SKM-1 (cell line): ENCODE measurements at regions not wholly inside any gene's neighbourhood (a gene's known extent, or its start where the extent isn't known, plus 50 kb on each side); places are given as distances from the start of the nearest gene placed in this dataset.
A peak's percentile ranks its signal among the peaks of the same experiment; 100 is the strongest.
"Not testable (repeated sequence)": the region's sequence is repeated elsewhere in the genome, so short reads cannot be mapped to it uniquely, and the experiment has no call there.

Experiments
- DNase-seq: peaks from one replicate; lab custom pipeline; 2025; ENCODE audit not compliant: unreplicated experiment; lab: John Stamatoyannopoulos, UW

DNA sequence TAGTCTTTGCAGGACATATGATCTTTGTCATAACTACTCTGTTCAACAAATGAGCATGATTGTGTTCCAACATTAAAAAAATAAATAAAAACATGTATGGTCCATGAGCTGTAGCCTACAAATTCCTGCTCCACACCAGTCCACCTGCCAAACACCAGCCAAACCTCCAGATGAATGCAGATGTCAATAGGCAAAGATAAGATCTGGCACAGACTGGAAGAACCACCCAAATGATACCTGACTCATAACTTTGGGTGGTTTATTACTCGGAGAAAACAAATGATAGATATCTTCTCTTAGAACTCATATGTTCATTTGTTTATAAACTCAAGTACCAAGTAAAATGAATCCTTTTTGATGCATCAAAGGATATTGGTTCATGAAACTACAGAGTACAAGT, 425.1 kb downstream of the GBA3 start:
- DNase-seq = no peak

DNA sequence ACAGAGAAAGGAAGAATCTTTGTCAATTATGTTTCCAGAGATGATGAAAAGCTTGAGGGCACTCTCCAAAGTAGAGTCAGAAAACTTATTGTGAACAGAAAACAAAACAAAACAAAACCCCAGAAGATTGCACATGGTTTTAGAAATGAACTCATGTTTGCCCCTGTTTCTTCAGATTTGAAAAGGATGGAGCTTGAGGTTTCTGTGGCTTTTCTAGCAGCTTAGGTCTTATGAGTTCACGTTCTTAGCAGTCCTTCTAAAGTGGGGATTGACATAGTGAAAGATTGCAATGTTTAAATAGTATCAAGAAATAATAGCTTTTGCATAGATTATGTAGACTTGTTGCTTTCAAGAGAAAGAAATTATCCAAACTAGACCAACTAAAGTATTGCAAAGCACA, 421.8 kb downstream of the GBA3 start:
- no peak for DNase-seq

DNA sequence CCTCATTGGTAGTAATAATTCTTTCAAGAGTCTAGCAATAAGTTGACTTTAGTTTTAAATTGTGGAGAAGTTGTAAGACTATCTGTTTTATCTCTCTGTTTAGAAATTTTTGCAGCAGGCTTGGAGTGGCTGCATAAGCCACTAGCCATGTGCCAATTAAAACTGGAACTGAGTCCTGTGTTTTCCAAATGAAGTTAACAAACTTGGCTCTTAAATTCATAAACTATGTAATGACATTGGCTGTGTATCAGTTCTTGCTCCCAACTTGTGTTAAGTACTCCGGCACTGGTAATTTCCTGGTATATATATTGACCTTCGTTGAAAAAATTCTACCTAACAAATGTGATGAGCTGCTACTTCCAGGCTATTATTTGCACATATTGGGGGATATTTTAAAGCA, 420.4 kb downstream of the GBA3 start:
- no peak for DNase-seq

DNA sequence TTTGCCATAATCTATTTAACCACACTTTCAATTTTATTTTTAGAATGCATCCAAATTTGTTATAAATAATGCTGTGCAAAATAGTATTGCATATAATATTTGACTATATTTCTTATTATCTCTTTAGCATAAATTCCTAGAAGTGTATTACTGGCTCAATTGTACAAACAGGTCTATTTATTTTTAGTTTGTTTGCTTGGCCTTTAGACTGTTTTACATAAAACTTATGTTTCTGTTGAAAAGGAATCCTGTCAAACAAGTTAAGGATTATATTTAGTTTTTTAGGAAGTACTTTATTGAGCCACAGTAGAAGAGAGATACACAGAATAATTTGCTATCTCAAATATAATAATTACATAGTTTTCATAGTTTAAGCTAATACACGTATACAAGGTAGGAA, 413.8 kb downstream of the GBA3 start:
- no peak for DNase-seq

DNA sequence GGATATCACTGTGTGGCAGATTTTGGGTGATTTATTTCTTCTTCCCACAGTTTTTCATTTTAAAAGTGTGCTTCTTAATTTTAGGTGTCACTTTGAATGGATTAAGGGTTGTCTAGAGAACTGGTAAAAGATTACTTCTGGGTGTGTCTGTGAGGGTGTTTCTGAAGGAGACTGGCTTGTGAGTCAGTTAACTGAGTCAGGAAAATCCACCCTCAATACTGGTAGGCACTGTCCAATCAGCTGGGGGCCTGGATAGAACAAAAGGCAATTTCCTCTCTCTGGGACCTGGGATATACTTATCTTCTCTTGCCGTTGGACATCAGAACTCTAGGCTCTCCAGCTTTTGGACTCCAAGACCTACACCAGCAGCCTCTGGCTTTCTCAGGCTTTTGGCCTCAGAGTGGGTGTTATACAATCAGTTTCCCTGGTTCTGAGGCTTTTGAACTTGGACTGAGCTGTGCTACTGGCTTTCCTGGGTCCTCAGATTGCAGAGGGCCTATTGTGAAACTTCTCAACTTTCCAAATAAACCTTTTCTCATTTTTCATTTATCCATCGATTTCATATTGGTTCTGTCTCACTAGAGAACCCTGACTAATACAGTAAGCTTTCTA, 413.1 kb downstream of the GBA3 start:
- no peak for DNase-seq

DNA sequence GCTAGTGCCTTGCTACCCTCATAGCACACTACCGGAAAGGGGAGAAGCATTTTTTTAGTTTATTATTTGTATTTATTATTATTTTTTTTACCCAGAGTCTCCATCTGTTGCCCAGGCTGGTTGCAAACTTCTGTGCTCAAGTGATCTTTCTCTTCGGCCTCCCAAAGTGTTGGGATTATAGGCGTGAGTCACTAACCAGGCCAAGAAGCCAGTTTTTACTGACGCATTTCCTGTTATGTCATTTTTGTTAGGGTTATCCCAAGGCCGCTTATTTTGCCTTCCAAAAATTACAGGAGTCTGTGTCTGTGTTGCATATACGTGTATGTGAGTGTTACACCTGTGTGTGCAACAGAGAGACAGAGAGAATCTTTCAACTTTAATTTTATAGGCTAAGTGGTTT, 404.5 kb downstream of the GBA3 start:
- DNase-seq = no peak

DNA sequence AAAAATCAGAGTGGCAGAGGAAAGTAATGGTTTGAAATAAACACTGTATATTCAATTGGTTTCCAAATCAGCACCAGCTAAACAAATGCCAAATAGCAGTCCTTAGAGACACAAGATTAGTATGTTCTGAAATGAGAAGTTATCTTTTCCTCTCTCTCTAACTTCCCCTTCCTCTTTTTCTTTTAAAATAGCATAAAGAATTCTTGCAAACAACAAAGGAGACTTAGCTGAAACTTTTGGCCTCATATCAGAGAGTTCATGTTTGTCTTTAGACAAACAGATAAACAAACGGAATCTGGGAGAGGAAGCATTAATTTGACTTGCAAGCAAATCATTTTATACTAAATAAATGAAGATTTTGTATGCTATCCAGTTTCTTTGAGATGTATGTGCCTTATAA, 399.0 kb downstream of the GBA3 start:
- DNase-seq = peak; percentile 14

DNA sequence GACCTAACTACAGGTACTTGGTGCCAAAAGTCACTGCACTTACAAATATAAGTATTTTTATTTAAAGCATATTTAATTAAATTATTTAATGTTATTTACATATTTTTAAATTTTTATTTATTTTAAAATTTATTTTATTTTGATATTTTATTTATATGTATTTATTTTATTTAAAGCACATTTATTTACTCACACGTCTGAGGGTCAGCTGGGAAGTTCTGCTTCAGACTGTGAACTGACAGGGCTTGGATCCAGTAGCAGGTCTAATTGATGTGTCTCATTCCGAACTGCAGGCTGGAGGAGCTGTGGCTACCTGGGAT, 392.5 kb downstream of the GBA3 start:
- no peak for DNase-seq

DNA sequence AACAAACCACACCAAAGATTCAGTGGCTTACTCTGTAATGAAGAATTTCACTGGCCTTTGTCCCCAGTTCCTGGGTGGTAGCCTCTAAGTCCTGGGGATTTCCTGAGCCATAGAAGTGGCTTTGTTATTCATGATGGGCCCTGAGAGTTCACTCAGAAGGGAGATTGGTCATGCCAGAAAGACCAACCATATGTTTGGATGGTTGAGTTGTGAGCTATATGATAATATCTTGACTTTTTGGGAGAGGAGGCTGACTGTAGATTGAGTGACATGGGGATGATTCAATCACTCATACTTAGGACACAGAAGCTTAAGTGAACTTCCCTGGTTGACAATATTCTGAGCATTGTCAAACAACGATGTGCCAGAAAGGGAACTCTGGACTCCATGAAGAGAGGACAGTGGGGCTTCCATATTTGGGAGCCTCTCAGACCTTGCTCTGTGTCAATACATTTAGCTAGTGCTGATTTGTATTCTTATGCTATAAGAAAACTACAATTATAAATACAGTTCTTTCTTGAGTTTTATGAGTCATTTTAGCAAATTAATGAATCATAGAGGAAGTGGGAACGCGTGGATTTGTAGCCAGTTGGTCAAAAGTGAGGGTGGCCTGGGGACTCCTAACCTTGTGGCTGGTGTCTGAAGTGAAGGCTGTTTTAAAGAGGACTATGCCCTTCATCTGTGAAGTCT, 392.0 kb downstream of the GBA3 start:
- no peak for DNase-seq

DNA sequence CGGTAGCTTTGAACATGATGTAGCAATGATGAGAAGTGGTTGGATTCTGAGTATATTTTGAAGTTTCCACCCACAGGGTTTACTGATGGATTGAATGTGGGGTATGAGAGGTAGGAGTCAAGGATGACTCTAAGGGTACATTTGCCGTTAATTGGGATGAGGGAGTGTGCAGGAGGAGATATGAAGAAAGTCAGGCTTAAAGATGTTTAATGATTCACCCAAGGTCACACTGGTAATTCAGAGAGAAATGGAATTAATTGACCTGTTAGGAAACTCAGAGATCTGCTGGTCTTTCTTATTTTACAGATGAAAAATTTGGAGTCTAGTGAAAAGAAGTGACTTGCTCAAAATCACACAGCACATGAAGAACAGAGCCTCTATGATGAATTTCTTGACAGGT, 390.7 kb downstream of the GBA3 start:
- DNase-seq = no peak

DNA sequence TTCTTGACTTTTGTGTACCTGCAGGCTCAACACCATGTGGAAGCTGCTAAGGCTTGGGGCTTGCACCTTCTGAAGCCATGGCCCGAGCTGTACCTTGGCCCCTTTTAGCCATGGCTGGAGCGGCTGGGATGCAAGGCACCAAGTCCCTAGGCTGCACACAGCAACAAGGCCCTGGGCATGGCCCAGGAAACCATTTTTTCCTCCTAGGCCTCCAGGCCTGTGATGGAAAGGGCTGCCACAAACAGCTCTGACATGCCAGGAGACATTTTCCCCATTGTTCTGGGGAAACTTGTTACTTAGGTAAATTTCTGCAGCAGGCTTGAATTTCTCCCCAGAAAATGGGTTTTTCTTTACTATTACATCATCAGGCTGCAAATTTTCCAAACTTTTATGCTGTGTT, 387.4 kb downstream of the GBA3 start:
- not testable (repeated sequence) for DNase-seq

DNA sequence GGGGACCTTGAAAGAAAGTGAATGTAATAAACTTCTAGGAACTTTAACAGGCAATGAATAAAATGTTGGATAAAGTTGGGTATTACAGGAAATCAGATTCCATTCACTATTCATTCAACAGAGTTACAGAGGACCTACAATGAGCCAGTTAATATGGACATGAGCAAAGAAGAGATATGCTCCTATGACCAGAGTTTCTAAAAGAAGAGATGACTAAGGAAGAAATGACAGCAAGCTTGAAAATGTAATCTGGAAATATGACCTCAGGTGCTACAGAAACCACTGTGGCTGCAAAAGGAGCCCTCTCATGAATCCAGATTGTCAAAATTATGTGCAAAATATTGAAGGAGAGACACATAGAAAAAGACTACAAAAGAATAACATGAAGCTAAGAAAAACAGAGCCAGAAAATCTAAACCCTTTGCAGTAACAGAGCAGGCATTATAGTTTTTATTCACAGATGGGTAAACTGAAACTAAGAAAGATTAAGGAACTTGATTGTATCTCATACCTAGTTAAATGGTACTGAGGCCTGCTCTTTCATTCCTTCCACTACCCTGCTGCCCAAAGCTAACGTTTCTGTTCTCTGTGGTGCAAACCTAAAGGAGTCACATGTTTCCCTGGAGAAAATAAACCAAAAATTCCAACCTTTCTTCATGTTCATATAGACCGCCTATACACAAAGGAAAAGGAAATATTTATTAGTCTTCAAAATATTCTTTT, 378.3 kb downstream of the GBA3 start:
- DNase-seq = no peak

DNA sequence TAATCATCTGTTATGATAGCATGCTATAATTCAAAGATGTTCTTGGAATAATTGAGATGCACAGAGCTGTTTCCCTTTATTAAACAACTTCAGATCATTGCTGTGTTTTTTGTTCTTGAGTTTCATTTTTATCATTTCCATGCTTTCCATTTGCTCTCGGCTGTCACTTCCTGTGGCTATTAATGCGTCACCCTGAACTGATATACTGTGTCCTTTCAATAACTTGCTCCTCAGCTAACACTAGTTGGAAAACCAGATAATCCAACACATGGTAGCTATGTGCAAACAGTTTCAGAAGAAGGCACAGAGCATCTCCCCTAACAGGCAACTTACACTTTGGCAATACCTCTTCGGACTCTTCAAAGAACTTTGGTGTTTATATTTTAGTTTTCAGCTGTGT, 376.0 kb downstream of the GBA3 start:
- no peak for DNase-seq

DNA sequence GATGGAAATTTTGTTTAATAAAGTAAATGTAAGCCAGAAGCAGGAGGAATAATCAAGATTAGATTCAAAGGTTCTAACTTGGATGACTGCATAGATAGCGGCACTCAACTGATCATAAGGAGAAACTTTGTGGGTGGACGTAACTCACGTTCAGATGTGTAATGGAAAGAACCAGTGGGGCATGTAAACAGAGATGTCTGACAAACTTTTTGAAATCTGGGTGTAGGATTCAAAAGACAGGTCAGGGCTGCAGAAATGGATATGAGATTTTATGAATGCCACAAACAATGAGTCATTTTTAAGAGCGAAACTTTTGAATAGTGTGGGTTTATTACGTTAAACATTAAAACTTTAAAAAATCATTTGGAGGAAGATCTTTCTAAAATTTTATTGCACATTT, 375.6 kb downstream of the GBA3 start:
- DNase-seq = no peak

DNA sequence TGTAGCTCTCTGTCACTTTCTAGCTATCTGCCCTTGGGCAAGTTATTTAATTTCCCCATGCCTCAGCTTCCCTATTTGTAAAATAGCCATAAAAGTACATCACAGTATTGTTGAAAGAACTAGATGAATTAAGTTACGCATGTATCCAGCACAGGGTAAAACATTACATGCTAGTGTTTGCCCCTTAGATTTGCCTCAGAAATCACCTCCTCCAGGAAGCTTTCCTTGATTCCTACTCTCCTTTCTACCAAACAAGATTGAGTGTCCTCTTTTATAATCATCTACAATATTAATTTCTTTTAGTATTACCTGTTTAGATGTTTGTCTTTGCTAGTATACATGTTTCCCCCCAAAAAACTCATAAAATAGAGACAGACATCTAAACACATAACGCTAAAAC, 369.5 kb downstream of the GBA3 start:
- no peak for DNase-seq

DNA sequence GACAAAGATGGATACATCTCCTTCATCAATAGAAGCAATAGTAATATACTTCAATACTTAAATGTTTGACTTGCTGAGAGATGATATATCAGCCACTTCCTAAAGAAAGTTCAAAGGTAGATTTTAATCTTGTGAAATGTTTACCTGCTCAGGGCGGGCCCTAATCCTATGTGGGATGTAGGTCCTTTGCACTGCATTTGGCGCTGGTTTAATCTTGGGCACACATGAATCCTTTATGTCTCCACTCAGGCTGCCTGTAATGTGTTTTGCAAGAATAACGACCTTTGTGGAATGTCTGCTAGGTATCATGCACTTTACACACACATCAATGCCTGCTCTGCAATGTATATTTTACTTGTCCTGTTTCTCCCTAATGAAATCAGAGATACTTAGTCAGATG, 368.7 kb downstream of the GBA3 start:
- DNase-seq = no peak

DNA sequence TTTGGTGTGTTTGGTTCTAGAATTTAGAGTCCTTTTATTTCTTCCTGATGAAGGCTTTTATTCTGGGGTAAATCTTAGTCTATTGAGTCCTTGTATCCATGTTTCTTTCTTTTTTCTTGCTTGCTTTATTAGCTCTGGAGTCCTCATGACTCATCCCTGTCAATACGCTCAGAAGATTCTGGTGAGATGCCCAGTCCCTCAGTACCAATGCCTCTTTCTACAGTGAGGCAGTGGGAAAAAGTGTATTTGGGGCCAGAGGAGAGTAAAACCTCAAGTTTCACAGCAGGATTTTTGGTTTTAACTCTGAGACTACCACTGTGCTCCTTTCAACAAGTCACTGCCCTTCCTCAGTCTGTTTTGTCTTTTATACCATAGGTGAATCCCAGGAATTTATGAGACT, 368.0 kb downstream of the GBA3 start:
- no peak for DNase-seq

DNA sequence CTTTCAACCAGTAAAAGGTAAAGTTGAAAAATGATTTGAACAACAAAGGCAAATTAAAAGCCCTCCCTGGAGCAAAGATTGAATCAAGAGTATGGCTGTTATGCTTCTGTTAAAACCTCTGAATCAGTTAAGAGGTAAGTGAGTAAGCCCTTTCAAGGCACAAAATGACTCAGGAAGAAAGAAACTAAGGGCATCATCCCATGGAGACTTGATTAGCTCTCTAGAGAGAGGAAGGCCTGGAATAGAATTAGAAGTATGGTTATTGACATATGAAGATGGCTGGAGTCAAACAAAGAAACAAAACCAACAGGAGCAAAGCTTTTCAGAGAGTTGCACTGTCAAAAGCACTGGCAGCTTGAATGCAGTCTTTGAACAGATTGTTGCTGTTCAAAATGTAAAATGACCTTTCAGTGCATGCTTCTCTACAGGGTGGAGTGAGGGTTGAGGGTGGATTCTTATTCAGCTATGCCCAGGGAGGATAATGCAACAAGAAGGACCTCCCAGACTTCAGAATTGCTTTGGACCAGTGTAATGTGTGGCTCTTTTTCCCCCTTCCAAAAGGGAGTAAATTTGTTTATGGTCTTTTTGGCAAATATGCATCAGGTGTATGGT, 365.5 kb downstream of the GBA3 start:
- no peak for DNase-seq

DNA sequence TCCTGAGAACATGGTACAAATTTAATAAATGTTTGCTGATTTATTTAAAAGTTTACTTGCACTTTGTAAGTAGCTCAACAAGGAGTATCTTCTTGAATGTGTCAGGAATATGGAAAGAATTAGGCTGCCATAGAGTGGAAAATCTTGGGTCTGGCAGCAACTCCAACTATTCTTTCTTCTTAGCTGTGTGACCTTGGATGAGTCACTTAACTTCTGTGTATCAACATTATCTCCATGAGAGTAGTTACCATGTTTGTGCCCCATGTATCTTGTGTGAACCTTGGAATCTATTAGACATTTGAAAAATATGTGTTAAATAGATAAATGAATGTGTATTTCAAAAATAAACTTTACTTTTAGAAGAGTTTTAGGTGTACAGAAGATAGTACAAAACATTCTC, 348.8 kb downstream of the GBA3 start:
- no peak for DNase-seq

DNA sequence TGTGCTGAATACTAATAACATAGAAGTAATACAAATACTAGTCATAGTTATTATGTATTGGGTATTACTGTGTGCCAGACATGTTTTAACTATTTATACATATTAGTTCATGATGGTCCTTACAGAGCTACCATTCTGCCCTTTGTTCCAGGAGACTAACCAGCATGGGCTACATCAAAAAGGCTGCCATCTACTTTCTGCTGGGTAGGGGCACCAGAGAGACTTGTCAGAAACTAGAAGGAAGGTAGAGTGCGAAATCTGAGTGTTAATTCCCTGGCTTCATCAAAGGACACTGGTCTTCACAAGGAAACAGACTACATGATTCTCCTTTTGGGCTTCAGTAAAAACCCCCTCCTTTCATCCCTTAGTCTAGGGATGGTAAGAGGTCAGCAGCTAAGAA, 347.8 kb downstream of the GBA3 start:
- no peak for DNase-seq

DNA sequence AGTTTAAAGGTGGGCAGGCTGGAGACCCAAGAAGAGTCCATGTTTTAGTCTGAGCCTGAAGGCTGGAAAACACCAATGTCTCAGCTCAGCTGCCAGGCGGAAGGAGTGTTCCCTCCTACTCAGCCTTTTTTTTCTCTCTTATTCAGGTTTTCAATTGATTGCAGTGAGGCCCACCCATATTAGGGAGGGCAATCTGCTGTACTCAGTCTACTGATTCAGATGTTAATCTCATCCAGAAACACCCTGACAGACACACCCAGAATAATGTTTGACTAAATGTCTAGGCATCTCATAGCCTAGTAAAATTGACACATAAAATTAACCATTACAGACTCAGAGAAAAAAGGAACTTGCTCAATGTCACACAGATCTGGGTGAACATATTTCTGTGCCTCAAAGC, 347.1 kb downstream of the GBA3 start:
- no peak for DNase-seq
